SU-DHL-6 (cell line): ENCODE measurements at regions not wholly inside any gene's neighbourhood (a gene's known extent, or its start where the extent isn't known, plus 50 kb on each side); places are given as distances from the start of the nearest gene placed in this dataset.

Experiments
- EZH2phosphoT487 ChIP-seq: fragments of 200-600 bp; sonication (generic), shearing (Covaris generic); conservative IDR thresholded peaks from 2 replicates; pipeline ENCODE4 v1.6.1; 2018; ENCODE audit warnings: mild to moderate bottlenecking, antibody characterized with exemption, low read length, moderate library complexity, mixed read lengths
- TF ChIP-seq, protein P1 (sequence below): fragments of 200-600 bp; sonication (generic); IDR thresholded peaks from one replicate; pipeline ENCODE4 v1.5.1; 2017; ENCODE audit warnings: antibody characterized with exemption, mild to moderate bottlenecking, low read length, moderate library complexity; ENCODE audit not compliant: insufficient read depth, poor library complexity, severe bottlenecking

GRCh38 chr15:96158938-96159337 is 171.6 kb upstream of the NR2F2 start:
- TF ChIP-seq, protein P1, sequence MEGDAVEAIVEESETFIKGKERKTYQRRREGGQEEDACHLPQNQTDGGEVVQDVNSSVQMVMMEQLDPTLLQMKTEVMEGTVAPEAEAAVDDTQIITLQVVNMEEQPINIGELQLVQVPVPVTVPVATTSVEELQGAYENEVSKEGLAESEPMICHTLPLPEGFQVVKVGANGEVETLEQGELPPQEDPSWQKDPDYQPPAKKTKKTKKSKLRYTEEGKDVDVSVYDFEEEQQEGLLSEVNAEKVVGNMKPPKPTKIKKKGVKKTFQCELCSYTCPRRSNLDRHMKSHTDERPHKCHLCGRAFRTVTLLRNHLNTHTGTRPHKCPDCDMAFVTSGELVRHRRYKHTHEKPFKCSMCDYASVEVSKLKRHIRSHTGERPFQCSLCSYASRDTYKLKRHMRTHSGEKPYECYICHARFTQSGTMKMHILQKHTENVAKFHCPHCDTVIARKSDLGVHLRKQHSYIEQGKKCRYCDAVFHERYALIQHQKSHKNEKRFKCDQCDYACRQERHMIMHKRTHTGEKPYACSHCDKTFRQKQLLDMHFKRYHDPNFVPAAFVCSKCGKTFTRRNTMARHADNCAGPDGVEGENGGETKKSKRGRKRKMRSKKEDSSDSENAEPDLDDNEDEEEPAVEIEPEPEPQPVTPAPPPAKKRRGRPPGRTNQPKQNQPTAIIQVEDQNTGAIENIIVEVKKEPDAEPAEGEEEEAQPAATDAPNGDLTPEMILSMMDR: no peak
- no peak for TF ChIP-seq EZH2phosphoT487
